Embryonic facial prominence (tissue), 1 donor: ENCODE measurements at regions not wholly inside any gene's neighbourhood (a gene's known extent, or its start where the extent isn't known, plus 50 kb on each side); places are given as distances from the start of the nearest gene placed in this dataset.

Experiments used
- DNase-seq: peaks from one replicate; pipeline ENCODE4 v3.0.0-alpha.2; 2016; ENCODE audit errors: extremely low spot score

GRCh38 chr5:72041654-72042053 is 65.6 kb upstream of the MAP1B start:
- no peak for DNase-seq

GRCh38 chr5:72042097-72042496 is 65.2 kb upstream of the MAP1B start:
- no peak for DNase-seq

- DNase-seq = no peak
Measured at GRCh38 chr5:72045692-72046091, 61.6 kb upstream of the MAP1B start.

GRCh38 chr5:72046106-72046505 is 61.2 kb upstream of the MAP1B start:
- DNase-seq = no peak

GRCh38 chr5:72055636-72056035 is 51.6 kb upstream of the MAP1B start:
- DNase-seq = no peak
